ENCODE measurements at regions not wholly inside any gene's neighbourhood (a gene's known extent, or its start where the extent isn't known, plus 50 kb on each side); places are given as distances from the start of the nearest gene placed in this dataset.

DNA sequence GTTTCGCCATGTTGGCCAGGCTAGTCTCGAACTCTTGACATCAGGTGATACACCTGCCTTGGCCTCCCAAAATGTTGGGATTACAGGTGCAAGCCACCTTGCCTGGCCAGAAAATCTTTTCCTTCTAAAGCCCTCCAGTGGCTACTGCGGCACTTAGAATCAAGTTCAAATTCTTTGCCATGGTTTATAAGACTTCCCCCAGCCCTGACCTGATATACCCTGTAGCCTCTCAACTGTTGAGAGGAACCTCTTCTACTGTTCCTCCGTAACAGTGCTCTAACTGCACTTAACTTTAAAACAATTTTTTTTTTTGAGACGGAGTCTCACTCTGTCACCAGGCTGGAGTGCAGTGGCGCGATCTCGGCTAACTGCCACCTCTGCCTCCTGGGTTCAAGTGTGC lies 235.6 kb downstream of the BCAS1 start:
- TF ChIP-seq POLR2A (IDR thresholded peaks at IDR 0.05): no peak
- TF ChIP-seq, protein P1, sequence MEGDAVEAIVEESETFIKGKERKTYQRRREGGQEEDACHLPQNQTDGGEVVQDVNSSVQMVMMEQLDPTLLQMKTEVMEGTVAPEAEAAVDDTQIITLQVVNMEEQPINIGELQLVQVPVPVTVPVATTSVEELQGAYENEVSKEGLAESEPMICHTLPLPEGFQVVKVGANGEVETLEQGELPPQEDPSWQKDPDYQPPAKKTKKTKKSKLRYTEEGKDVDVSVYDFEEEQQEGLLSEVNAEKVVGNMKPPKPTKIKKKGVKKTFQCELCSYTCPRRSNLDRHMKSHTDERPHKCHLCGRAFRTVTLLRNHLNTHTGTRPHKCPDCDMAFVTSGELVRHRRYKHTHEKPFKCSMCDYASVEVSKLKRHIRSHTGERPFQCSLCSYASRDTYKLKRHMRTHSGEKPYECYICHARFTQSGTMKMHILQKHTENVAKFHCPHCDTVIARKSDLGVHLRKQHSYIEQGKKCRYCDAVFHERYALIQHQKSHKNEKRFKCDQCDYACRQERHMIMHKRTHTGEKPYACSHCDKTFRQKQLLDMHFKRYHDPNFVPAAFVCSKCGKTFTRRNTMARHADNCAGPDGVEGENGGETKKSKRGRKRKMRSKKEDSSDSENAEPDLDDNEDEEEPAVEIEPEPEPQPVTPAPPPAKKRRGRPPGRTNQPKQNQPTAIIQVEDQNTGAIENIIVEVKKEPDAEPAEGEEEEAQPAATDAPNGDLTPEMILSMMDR (IDR thresholded peaks at IDR 0.05): no peak

Measured in right lobe of liver (tissue), 4 donors.